GM12872 (cell line): ENCODE measurements at regions not wholly inside any gene's neighbourhood (a gene's known extent, or its start where the extent isn't known, plus 50 kb on each side); places are given as distances from the start of the nearest gene placed in this dataset.

Source experiments
- TF ChIP-seq, protein P1 (sequence below): IDR thresholded peaks from 3 replicates; pipeline ENCODE4 v1.5.1; 2011; ENCODE audit warnings: low read depth, mild to moderate bottlenecking, low read length, moderate library complexity; ENCODE audit not compliant: insufficient read depth

DNA sequence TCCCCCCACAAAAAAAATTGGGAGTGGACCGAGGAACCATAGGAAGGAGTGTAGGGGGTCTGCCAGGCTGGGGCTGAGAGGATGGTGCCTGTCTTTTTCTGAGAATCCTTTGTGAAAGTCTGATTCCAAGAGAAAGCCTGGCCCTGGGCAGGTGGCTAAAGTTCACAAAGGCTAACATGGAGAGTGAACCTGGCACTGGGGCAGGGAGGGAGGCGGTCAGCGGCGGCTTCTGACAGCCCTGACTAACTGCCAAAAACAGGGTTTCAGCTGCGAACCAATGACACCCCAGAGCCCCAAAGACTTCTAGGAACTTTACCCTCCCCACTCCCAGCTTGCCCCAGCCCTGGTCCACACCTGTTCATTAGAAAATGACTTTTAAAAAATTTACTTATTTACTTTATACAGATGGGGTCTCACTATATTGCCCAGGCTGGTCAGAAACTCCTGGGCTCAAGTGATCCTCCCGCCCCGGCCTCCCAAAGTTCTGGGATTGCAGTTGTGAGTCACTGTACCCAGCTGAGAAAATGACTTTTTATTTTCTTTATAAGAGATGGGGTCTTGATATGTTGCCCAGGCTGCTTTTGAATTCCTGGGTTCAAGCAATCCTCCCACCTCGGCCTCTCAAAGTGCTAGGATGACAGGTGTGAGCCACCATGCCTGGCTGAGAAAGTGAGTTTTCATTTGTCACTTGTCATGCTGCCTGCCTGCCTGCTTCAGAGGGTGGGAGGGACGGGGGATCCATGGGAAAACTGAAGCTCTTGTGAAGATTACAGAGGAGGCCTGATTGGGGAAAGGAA lies 61.0 kb upstream of the DUSP5 start:
- TF ChIP-seq, protein P1, sequence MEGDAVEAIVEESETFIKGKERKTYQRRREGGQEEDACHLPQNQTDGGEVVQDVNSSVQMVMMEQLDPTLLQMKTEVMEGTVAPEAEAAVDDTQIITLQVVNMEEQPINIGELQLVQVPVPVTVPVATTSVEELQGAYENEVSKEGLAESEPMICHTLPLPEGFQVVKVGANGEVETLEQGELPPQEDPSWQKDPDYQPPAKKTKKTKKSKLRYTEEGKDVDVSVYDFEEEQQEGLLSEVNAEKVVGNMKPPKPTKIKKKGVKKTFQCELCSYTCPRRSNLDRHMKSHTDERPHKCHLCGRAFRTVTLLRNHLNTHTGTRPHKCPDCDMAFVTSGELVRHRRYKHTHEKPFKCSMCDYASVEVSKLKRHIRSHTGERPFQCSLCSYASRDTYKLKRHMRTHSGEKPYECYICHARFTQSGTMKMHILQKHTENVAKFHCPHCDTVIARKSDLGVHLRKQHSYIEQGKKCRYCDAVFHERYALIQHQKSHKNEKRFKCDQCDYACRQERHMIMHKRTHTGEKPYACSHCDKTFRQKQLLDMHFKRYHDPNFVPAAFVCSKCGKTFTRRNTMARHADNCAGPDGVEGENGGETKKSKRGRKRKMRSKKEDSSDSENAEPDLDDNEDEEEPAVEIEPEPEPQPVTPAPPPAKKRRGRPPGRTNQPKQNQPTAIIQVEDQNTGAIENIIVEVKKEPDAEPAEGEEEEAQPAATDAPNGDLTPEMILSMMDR: no peak

DNA sequence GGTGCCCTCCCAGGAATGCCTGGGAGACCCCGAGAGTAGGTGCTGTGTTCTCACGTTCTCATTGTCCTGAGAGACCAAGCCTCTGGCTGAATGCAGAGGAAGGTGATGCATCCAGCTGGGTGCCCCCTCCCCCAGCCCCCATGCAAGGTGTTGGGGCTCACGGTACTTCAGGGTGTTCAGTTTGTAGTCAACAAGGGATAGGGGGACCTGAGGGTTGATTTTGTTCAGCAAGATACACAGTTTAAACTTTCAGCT lies 60.4 kb upstream of the DUSP5 start:
- TF ChIP-seq, protein P1: no peak

DNA sequence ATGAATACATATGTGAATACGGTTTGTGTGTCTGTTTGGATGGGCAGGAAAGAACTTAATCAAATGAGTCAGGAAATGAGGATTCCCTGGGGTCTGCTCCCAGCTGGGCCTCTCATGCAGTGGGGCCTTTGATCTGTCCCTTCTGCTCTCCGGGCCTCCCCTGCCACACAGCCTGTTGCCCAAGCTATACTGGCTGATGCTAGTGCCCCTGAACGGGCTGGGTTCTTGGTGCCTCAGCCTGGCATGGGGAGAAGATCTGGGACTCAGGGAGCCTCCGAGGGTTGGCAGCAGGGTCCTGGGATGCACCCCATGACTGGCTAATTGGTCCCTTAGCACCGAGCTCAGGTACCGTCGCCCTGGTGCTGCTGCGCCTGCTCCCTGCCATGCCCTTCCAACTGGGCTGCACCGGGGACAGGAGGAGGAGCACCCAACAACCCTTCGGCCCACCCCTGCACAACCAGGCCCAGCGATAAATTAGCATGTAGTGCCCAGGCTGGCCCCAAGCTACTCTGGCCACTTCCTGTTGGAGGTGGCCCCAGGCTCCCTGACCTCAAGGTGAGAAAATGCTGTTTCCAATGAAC lies 59.9 kb upstream of the DUSP5 start:
- TF ChIP-seq, protein P1: no peak

DNA sequence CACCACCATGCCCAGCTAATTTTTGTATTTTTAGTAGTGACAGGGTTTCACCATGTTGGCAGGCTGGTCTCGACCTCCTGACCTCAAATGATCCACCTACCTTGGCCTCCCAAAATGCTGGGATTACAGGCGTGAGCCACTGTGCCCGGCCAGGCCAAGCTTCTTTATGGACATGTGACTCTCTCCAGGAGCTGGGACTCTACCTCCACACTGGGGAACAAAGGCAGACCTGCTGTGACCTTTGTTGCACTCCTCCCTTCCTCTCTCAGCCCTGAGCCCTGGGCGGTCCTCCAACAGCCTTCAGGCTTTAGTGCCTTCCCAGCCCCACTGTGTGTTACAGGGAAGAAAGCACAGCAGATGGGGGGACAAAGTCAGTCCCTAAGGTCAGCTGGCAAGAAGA lies 55.0 kb upstream of the DUSP5 start:
- TF ChIP-seq, protein P1: no peak

DNA sequence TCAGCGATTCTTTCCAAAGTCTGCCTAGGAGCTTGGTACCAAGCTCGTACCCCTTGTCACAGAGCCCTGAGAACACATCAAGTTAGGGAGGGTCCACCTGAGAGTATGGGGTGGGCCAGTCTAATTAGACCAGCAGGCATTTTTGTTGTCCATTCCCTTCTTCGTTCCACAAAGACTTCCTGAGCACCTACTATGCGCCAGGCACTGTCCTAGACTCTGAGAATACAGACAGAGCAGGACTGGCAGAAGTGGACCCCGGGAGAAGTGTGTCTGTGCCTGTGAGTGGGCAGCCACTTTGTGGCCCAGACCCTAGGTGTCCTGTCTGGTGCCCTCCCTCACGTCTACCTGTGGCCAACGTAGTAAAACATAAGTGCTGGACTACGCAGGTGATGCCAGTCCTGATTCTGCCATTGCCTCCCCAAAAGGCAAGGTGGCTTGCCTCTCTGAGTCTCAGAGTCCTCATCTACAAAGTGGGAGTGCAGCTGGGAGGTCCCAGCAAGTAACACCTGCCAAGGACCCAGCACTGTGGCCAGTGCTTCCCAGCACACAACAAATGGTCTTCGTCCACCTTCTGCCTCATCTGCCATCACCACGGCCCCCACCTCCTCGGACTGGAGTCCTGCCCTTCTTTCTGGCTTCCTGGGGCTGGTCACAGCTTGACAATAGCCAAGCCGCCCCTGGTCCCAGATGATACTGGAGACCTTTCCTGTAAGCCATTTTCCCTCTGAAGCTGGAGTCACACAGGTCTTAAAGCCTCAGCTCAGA lies 54.3 kb upstream of the DUSP5 start:
- TF ChIP-seq, protein P1: no peak

DNA sequence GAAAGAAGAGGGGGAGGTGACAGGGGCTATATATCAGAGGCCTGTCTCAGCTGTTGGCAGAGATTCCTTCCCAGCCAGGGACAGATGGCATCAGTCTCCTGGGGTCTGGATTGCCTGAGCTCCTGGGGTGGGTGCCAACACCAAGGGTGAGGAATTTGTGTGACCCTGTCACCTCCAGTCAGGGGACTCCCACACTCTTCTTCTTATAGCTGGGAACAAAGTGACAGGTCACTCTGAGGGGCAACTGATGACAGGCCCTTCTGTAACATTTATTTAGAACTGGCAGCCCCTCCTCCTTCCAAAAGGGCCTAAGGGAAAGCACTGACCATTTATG lies 53.7 kb upstream of the DUSP5 start:
- TF ChIP-seq, protein P1: no peak

DNA sequence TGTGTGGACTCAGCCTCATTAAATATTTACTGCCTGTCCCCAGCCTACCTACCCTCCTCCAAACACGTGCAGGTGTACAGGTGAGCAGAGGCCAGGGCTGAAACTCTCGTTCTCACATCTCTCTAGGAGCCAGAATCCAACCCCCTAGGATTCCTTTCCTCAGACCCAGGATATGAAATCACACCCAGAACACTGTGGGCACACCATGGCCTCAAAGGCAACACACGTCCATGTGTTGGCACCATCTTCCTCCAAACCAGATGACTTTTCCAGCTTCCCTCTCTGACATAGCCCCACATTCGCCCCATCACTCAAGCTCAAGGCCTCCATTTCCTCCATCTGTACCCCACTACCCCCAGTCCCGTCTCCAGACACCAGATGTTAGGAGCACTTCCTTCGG lies 51.8 kb upstream of the DUSP5 start:
- TF ChIP-seq, protein P1: no peak
